ENCODE measurements at regions not wholly inside any gene's neighbourhood (a gene's known extent, or its start where the extent isn't known, plus 50 kb on each side); places are given as distances from the start of the nearest gene placed in this dataset.

- TF ChIP-seq CTCF (IDR thresholded peaks at IDR 0.05) (no peak), POLR2A (IDR thresholded peaks at IDR 0.05) (no peak)
Measured at GRCh38 chr11:8826901-8827560, 84.0 kb upstream of the AKIP1 start.

Data from heart left ventricle (tissue), 13 donors.